Common myeloid progenitor, CD34-positive (primary cell): ENCODE measurements at regions not wholly inside any gene's neighbourhood (a gene's known extent, or its start where the extent isn't known, plus 50 kb on each side); places are given as distances from the start of the nearest gene placed in this dataset.
"Not testable (repeated sequence)": the region's sequence is repeated elsewhere in the genome, so short reads cannot be mapped to it uniquely, and the experiment has no call there.

Source experiments
- CTCF ChIA-PET: fragments of 350-600 bp; sonication (Branson Sonifier 250); formaldehyde crosslinking; loops from one replicate; lab custom pipeline; 2021; ENCODE audit warnings: antibody characterized with exemption; lab: Charles Lee
- POLR2A ChIA-PET: fragments of 350-600 bp; sonication (Branson Sonifier 250); formaldehyde crosslinking; loops from one replicate; lab custom pipeline; 2021; ENCODE audit warnings: antibody characterized with exemption; lab: Charles Lee
- DNase-seq, 3 donors: peaks; one replicate each; pipeline versions ENCODE4 v3.0.0 to v3.0.0-alpha.2; 2013
- H3K27ac ChIP-seq, 2 experiments: 1 replicate in 1 of 2; 2 replicates in 1 of 2; pipeline ENCODE4 v1.7.0; 2013; ENCODE audit warnings: inconsistent platforms in 2 of 2, low read length in 2 of 2, mild to moderate bottlenecking in 2 of 2, low read depth in 1 of 2, moderate library complexity in 1 of 2; ENCODE audit not compliant: severe bottlenecking in 2 of 2, insufficient read depth in 1 of 2, poor library complexity in 1 of 2
- H3K27me3 ChIP-seq, 5 experiments: replicated peaks in 2 of 5; 1 replicate in 3 of 5; 2 replicates in 2 of 5; pipeline versions ENCODE4 v1.6.1 to v1.7.0; 2013; ENCODE audit warnings: low read length in 4 of 5, mild to moderate bottlenecking in 2 of 5, moderate library complexity in 2 of 5, inconsistent platforms in 1 of 5; ENCODE audit not compliant: insufficient read depth in 5 of 5, control insufficient read depth in 4 of 5
- H3K36me3 ChIP-seq, 4 experiments: 1 replicate in 2 of 4; 2 replicates in 2 of 4; pipeline versions ENCODE4 v1.6.1 to v1.7.0; 2013; ENCODE audit warnings: low read length in 3 of 4, control low read depth in 1 of 4, mild to moderate bottlenecking in 1 of 4; ENCODE audit not compliant: control insufficient read depth in 4 of 4, insufficient read depth in 4 of 4
- H3K4me1 ChIP-seq, 4 experiments: 1 replicate in 3 of 4; 2 replicates in 1 of 4; pipeline versions ENCODE4 v1.6.1 to v1.7.1; 2013; ENCODE audit warnings: low read length in 3 of 4, mild to moderate bottlenecking in 3 of 4, control low read depth in 1 of 4, inconsistent platforms in 1 of 4, moderate library complexity in 1 of 4; ENCODE audit not compliant: control insufficient read depth in 4 of 4, insufficient read depth in 4 of 4; ENCODE audit errors: control extremely low read depth in 1 of 4
- H3K4me3 ChIP-seq, 7 experiments: 1 replicate in 4 of 7; 2 replicates in 3 of 7; pipeline versions ENCODE4 v1.5.1 to v1.7.0; 2013; ENCODE audit warnings: mild to moderate bottlenecking in 7 of 7, low read length in 6 of 7, moderate library complexity in 6 of 7, inconsistent platforms in 2 of 7, low read depth in 2 of 7, control low read depth in 1 of 7; ENCODE audit not compliant: insufficient read depth in 4 of 7, control insufficient read depth in 1 of 7; ENCODE audit errors: extremely low read depth in 1 of 7
- H3K9me3 ChIP-seq, 5 experiments: 1 replicate in 4 of 5; 2 replicates in 1 of 5; pipeline versions ENCODE4 v1.6.1 to v1.7.1; 2013; ENCODE audit warnings: low read length in 4 of 5, mild to moderate bottlenecking in 2 of 5, inconsistent platforms in 1 of 5, low read depth in 1 of 5, moderate library complexity in 1 of 5; ENCODE audit not compliant: control insufficient read depth in 4 of 5, insufficient read depth in 2 of 5; ENCODE audit errors: control extremely low read depth in 1 of 5
- whole genome bisulfite sequencing: methylation state at CpG from one replicate; pipeline ENCODE4 v1.1.5; 2013; ENCODE audit not compliant: insufficient coverage; 5-methylcytosine and 5-hydroxymethylcytosine counted together

DNA sequence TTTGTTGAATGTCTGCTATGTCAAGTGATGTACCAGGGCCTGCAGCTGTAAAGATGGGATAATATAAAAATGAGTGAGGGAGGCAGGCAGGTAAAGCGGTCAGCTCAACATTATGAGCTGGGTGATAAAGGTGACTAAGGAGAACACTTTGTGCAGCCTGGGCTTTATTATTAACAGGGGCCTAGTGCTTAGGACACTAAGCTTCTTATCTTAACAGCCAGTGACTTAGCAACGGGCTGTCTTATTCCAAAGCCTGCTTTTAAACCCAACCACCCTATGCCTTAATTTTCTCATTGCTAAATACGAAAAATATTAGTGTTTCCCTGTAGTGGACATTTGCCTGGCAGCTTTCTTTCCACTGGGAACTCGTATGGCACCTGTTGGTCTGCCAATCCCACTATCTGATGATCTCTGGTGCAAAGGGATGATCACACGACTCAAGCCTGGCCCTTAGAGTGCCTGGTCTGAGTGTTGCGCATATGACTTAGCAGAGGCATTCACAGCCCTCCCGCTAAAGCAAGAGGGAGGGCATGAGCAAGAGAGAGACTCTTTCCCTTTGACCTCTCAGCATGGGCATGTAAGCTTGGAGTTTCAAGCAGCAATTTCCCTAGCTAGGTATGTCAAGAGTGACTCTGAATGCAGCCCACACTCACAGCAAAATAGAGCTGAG, 98.6 kb upstream of the PAPPA2 start:
- POLR2A ChIA-PET = no interaction called here
- no peaks in the 10 kb centered on the region for H3K9me3 ChIP-seq
- no peak for DNase-seq
- no peaks in the 10 kb centered on the region for H3K4me1 ChIP-seq
- peaks cover 0 to 5% (median 0%) of the 10 kb centered on the region in 5 experiments for H3K27me3 ChIP-seq
- no peak overlapping the region for H3K4me3 ChIP-seq
- CTCF ChIA-PET = interaction anchor here (0.8 to 1.0 kb wide), 2 partner anchors 12 to 327 kb away, joined by 3 read pairs; no protein-coding TSS in a partner anchor
- WGBS = 74% methylated on average over 7 of the region's 7 CpGs
- no peaks in the 10 kb centered on the region for H3K36me3 ChIP-seq
- no peak overlapping the region for H3K27ac ChIP-seq

DNA sequence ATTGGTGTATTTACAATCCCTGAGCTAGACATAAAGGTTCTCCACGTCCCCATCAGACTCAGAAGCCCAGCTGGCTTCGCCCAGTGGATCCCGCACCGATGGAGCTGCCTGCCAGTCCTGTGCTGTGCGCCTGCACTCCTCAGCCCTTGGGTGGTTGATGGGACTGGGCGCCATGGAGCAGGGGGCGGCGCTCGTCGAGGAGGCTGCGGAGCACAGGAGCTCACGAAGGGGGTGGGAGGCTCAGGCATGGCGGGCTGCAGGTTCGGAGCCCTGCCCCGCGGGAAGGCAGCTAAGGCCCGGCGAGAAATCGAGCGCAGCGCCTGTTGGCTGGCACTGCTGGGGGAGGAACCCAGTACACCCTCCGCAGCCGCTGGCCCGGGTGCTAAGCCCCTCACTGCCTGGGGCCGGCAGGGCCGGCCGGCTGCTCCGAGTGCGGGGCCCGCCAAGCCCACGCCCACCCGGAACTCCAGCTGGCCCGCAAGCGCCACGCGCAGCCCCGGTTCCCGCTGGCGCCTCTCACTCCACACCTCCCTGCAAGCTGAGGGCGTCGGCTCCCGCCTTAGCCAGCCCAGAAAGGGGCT, 113.8 kb upstream of the PAPPA2 start:
- H3K9me3 ChIP-seq = peaks cover 0 to 13% (median 4%) of the 10 kb centered on the region in 5 experiments
- H3K27me3 ChIP-seq, CTCF ChIA-PET: not testable (repeated sequence)

GRCh38 chr1:176341656-176342055, 121.3 kb upstream of the PAPPA2 start:
- no peak for DNase-seq
- no peak overlapping the region for H3K4me3 ChIP-seq
- CTCF ChIA-PET = no interaction called here

More for the DNA sequence above, 113.8 kb upstream of the PAPPA2 start:
- H3K4me3 ChIP-seq, H3K4me1 ChIP-seq, H3K27ac ChIP-seq, POLR2A ChIA-PET, DNase-seq, H3K36me3 ChIP-seq: not testable (repeated sequence)
- WGBS = 93% methylated on average over 13 of the region's 42 CpGs

DNA sequence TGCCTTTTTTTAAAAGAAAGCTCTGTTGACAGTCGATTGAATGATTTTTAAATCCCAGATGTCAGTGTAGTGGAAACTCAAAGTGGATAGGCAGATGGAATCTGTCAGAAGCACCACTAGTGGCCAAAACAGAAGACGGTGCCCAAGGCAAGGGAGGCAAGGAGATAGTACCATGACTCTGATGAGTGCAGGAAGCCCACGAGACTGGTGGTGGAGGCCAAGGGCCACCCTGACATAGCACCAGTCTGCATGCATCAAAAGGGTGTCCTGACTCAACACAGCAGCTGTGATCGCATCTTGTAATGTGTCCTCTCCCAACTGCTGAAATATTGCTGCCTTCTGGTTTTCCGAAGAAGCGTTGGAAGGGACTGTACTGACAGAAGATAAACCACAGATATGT, 124.1 kb upstream of the PAPPA2 start:
- Histone ChIP-seq H3K4me1 (no peaks in the 10 kb centered on the region), H3K27me3 (no peaks in the 10 kb centered on the region), H3K4me3 (no peak overlapping the region), H3K36me3 (no peaks in the 10 kb centered on the region), H3K9me3 (peaks cover 0 to 1% (median 0%) of the 10 kb centered on the region in 5 experiments), H3K27ac (no peak overlapping the region)
- no peak for DNase-seq
- CTCF ChIA-PET = no interaction called here
- WGBS = 89% methylated on average over 6 of the region's 6 CpGs
- POLR2A ChIA-PET = no interaction called here

More at GRCh38 chr1:176341656-176342055, 121.3 kb upstream of the PAPPA2 start:
- H3K27ac ChIP-seq = no peak overlapping the region
- POLR2A ChIA-PET = no interaction called here
- no peaks in the 10 kb centered on the region for H3K27me3 ChIP-seq
- H3K9me3 ChIP-seq = peaks cover 0 to 10% (median 4%) of the 10 kb centered on the region in 5 experiments
- no peaks in the 10 kb centered on the region for H3K4me1 ChIP-seq
- H3K36me3 ChIP-seq = no peaks in the 10 kb centered on the region
- WGBS = 100% methylated on average over 1 of the region's 3 CpGs

DNA sequence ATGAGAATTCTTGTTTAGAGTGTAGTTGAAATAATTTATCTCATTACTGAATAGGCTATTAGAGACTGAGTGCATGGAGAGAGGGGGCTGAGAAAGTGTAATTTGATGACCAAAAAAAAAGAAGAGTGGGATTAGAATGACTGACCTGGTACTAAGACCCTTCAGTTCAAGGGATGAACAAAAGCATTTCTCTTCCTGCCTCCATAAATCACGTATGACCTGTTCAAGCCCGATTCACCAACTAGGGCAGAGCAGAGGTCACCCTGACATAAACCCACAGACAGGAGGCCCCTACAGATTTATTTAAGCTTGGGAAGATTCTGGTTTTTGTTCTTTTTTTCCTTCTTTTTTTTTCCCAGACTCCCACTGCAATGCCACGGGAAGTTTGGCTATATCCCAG, 123.7 kb upstream of the COP1 start:
- Histone ChIP-seq H3K27ac (no peak overlapping the region), H3K36me3 (no peaks in the 10 kb centered on the region), H3K4me3 (no peak overlapping the region), H3K9me3 (peaks cover 0 to 1% (median 0%) of the 10 kb centered on the region in 5 experiments), H3K27me3 (no peaks in the 10 kb centered on the region), H3K4me1 (no peaks in the 10 kb centered on the region)
- ChIA-PET CTCF (interaction anchor here (0.7 to 1.6 kb wide), 2 partner anchors 8 to 308 kb away, joined by 3 read pairs; no protein-coding TSS in a partner anchor), POLR2A (interaction anchor here (0.7 kb wide), 1 partner anchor 9 kb away, joined by 3 read pairs; no protein-coding TSS in a partner anchor)
- DNase-seq = no peak
- WGBS = 83% methylated on average over 1 of the region's 3 CpGs

DNA sequence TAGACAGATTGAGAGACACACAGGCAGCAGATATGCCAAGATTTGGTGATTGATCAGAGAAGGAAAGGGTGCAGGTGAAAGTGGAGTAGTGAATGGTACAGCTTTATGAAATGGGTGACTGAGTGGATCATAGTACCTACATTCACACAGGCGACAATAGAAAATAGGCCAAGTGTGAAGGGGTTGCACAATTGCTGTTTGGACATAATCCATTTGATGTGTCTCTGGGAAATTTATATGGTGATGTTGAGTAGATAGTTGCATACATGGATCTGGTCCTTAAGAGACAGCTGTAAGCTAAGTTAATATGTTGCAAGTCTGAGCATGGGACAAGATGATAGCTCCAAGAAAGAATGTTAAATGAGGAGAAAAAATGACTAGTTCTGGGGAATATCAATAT, 118.6 kb upstream of the COP1 start:
- Histone ChIP-seq H3K4me3 (no peak overlapping the region), H3K27ac (no peak overlapping the region), H3K36me3 (no peaks in the 10 kb centered on the region), H3K9me3 (no peaks in the 10 kb centered on the region), H3K27me3 (no peaks in the 10 kb centered on the region), H3K4me1 (no peaks in the 10 kb centered on the region)
- WGBS = no CpG with 5 or more reads among the region's 1 CpG
- ChIA-PET POLR2A (no interaction called here), CTCF (no interaction called here)
- DNase-seq = no peak

DNA sequence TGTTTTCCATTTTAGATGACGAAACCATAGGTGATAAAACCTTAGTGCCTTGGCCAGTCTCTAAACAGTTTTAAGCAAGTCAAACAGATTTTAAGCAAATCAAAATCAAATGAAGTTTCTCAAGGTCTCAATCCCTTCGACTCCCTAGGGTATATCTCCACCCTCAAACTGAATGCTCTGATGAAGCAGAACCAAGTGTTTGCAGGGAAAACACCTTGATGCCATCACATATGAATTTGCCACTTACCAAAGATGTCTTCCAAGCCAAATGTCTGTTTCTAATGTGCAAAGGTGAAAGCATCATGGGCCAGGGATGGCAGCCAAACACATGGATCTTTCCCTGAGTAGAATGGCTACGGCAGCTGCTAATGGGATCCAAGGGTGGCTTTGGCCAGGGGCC, 116.4 kb upstream of the COP1 start:
- no peak for DNase-seq
- no peak overlapping the region for H3K4me3 ChIP-seq
- ChIA-PET POLR2A (no interaction called here), CTCF (interaction anchor here (1.2 kb wide), 1 partner anchor 8 kb away, joined by 3 read pairs; no protein-coding TSS in a partner anchor)
- H3K4me1 ChIP-seq = no peaks in the 10 kb centered on the region
- no peaks in the 10 kb centered on the region for H3K36me3 ChIP-seq
- no peaks in the 10 kb centered on the region for H3K27me3 ChIP-seq
- WGBS = 93% methylated on average over 3 of the region's 3 CpGs
- no peak overlapping the region for H3K27ac ChIP-seq
- H3K9me3 ChIP-seq = no peaks in the 10 kb centered on the region
